ENCODE measurements at regions not wholly inside any gene's neighbourhood (a gene's known extent, or its start where the extent isn't known, plus 50 kb on each side); places are given as distances from the start of the nearest gene placed in this dataset.
"Not testable (repeated sequence)": the region's sequence is repeated elsewhere in the genome, so short reads cannot be mapped to it uniquely, and the experiment has no call there.

DNA sequence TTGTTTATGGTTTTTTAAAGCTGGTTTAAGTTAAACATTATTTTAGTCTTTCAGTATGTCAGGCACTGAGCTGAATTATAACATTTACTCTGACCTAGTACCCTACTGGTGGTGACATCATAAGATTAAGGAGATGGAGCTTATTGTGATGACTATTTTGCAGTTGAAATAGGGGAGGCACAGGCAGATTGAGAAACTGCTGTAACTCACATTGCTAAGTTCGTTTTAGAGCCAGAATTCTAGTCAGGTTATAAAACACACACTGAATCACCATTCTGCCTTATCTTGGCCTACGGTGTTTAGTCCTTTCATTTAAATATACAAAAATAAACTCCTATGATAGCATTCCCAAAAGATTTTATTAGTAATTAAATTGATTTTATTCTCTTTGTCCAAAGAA, 584.1 kb downstream of the TFAP2A start:
- no peak for DNase-seq (ENCODE audit: low read depth)

DNA sequence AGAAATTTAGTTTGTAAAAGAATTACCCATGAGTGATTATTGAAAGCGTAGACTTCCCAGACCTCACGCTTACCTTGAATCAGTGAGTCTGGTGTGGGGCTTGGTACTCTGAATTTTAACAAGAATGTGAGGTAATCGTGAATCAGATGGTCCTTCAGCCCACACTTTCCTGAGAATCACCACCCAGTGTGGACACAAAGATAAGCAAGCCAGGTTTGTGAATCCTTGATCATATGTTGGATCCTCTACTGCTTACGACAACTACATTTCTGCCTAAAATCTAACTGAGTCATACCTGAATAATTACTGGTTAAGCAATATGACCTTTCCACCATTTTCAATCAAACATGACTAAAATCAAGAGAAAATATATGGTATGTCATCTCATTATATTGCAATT, 589.3 kb downstream of the TFAP2A start:
- no peak for DNase-seq (ENCODE audit: low read depth)

DNA sequence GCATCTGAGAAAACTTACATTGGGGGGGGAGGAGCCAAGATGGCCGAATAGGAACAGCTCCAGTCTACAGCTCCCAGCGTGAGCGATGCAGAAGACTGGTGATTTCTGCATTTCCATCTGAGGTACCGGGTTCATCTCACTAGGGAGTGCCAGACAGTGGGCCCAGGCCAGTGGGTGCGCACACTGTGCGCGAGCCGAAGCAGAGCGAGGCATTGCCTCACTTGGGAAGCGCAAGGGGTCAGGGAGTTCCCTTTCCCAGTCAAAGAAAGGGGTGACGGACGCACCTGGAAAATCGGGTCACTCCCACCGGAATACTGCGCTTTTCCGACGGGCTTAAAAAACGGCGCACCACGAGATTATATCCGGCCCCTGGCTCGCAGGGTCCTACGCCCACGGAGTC, 604.1 kb downstream of the TFAP2A start:
- not testable (repeated sequence) for DNase-seq (ENCODE audit: low read depth)

DNA sequence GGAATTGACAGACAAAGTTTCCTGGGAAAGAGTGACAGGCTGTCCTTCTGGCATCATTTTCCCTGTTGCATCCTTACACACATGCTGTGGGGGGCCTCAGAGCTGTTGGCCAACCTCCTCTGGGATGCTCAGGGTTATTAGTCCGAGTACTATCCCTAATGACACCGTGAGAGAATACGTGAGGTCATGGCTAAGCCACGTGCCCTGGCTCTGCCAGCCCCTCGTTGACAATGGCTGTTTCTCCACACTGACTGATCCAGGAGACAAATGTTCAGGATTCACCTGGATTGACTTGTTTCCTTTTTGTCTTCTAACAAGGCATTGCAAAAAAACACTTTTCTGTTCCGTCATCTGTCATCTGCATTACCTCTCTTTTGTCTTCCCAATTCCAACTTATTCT, 604.6 kb downstream of the TFAP2A start:
- DNase-seq (ENCODE audit: low read depth) = no peak

DNA sequence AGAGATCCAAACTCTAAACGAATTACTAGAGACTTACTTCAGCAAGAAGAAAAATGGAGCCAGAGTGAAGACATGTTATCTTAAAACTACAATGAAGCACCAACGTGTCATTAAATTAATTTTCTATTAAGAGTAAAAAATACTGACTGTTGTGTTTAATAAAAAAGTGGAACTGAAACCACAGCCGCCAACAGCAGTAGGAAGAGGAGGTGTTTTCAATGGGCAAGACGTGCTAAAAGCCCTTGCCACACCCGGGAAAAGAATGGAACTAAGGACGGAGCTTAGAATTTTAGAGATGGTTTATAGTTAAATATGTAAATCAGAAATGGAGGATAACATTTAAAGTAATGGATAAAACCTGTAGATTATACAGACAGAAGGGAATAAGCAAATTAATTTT, 608.7 kb downstream of the TFAP2A start:
- no peak for DNase-seq (ENCODE audit: low read depth)

DNA sequence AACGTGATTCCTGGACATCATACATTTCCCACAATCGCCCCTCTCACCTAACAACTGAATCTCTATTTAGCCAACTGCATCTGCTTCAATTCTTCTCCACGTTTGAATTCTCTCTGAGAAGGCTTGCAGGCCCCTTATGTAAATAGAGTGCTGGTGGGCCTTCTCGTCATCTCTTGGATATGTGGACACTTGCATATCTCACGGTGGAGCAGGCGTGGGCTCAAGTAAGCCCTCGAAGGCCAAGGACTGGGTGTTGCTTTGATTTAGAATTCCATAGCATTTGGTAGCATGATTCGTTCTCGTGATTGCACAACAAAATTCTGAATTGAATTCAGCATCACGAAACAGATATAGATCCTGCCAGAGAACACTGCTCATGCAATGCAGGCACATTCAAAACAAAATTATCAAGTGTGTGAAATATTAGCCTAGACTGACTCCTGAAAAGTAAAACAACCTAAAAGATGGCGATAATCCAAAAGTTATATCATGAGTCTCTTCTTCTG, 613.6 kb downstream of the TFAP2A start:
- DNase-seq (ENCODE audit: low read depth) = no peak

DNA sequence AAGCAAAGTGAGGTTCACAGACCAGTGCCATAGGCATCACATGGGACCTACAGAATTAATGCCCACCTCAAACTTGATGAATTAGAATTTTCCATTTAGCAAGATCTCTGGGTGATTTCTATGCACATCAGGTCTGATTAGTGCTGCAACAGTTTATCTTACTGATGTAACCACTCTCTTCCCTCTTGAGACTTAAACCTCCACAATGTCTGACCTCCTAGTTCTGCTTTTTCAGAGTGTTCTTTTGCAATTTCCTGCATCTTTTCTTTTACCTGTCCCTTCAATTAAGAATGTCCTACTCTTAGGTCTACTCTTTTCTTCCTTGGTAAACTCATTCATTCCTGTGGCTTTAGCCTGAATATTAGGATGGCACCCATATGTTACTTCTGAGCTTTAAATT, 615.3 kb downstream of the TFAP2A start:
- no peak for DNase-seq (ENCODE audit: low read depth)

DNA sequence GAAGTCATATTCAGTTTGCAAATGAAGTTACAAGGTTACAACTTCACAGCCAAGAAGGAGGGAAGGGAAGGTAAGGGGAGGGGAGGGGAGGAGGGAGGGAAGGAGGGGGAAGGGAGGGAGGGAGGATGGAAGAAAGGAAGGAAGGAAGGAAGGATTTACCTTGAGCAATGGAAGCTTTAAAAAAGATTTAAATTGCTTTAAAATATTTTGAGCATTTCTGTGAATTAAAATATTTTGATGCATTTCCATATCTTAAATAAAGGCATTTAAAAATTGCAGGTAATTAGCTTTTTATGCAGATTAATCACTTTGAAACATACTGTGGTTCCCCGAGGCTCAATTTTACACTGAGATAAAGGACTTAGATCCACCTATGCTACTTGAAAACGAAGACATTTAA, 618.0 kb downstream of the TFAP2A start:
- DNase-seq (ENCODE audit: low read depth) = no peak

DNA sequence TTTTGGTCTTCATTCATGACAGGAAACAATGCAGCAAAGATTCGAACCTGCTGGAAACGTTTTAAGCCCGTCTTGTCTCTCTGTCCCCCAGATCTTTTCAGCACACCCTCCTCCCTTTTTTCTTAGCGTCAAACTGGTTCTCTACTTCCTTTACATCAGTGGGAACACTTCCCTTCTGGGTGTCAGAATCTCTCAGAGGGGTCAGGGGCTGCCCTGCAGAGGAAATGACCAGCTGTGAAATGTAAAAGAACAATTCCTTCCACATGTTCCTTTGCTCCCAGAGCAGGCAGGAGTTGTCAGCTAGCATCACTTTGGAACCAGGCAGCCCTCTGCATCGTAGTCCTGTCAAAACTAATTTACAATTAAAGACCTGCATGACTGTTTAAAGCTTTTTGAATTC, 619.0 kb downstream of the TFAP2A start:
- DNase-seq (ENCODE audit: low read depth) = no peak

DNA sequence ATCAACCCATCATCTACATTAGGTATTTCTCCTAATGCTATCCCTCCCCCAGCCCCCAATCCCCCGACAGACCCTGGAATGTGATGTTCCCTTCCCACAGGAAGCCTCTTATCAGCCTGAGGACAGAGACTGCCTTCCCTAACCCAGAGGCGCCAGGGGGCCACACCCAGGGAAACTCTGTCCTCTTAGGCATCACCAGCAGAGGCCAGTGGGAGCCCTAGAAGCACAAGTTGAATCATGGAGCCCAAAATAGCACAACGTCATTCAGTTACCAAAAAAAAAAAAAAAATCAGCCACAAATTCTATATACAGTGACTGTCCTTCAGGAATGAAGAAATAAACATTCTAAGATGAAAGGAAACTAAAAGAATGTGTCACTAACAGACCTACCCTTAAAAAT, 625.7 kb downstream of the TFAP2A start:
- no peak for DNase-seq (ENCODE audit: low read depth)

DNA sequence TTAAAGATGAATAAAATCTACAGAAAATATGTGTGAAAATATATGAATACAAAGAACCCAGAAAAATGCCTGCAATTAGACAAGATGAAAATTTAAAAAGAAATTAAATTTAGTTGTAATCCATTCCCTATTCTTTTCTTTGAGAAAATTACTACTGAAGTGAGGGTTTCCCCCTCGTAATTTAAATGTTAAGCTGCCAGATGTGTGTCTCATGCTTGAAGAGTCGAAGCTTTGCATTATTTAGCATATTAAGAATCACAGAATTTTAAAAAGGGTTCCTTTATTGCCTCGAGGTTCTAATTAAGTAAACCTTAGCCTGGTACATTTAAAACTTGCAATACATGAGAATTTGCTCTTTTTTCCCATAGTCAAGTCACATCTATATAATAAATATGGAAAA, 630.1 kb downstream of the TFAP2A start:
- DNase-seq (ENCODE audit: low read depth) = no peak

DNA sequence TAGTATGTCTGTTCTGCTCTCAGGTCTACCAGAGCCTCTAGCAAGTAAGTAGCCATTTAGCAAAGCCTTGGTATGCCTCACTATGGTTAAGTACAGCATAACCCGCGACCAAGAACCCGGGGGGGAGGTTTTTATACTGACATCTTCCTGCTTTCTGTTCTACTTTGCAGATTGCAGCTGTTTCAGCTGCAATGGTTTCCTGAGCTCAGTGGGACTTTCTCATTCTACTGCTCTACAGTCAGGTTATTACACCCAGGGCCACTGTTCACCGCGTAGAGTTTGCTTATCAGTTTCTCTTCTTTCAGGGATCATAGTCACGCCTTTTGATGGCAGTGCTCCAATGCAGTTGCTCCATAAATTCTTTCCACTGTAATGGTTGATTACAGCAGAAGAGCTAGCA, 631.3 kb downstream of the TFAP2A start:
- DNase-seq (ENCODE audit: low read depth) = no peak

DNA sequence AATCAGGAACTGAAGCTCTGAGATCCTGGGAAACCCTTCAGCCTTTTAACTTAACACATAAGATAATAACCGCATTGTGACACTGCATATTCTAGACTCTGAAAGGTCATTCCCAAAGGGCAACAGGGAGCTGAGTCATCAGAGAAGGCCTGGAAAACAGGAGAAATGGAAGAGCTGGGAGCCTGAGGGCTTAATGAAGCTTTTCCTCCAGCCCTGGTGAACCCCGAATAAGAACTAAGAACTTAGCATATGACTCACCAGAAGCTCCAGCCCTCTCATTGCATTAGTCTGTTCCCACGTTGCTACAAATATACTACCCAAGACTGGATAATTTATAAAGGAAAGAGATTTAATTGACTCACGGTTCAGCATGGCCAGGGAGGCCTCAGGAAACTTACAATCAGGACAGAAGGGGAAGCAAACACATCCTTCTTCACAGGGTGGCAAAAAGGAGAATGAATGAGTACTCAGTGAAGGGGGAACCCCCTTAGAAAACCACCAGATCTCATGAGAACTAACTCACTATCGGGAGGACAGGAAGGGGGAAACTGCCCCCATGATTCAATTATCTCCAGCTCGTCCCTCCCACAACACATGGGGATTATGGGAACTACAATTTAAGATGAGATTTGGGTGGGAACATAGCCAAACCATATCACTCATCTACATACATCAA, 648.5 kb downstream of the TFAP2A start:
- no peak for DNase-seq (ENCODE audit: low read depth)

DNA sequence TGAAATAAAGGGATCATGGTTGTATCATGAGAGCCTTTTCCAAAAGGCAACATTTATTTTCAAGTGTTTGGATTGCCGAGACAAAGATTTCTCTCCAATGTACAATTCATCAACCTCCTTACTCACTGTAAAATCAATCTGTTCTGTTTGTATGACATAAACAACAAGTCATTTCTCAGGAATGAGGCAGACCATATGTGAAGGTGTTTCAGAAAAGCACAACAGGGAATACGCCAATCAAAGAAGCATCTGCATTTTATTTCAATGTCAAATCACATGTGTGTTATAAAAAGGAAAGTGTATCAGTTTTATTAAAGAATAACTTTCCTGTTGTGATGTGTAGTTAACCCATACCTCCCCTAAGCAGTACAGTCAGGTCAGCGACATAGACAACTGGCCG, 653.7 kb downstream of the TFAP2A start:
- no peak for DNase-seq (ENCODE audit: low read depth)

DNA sequence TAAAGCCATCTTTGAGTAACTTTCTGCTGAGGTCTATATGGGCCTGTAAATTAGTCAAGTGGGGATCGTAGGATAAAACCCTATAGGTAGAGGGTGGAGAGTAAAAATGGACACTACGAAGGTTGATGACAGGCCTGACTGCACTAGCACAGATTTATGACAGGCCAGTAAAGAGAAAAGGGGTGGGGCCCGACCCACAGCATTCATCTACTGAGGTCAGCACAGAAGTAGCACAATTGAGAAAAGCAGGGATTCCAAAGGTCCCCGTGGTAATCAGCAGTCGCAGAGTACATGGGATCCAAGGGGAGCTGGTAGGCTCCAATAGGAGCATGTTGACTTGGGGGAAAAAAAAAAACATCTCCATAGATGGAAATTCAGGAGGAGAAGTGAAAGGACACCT, 660.4 kb downstream of the TFAP2A start:
- no peak for DNase-seq (ENCODE audit: low read depth)

DNA sequence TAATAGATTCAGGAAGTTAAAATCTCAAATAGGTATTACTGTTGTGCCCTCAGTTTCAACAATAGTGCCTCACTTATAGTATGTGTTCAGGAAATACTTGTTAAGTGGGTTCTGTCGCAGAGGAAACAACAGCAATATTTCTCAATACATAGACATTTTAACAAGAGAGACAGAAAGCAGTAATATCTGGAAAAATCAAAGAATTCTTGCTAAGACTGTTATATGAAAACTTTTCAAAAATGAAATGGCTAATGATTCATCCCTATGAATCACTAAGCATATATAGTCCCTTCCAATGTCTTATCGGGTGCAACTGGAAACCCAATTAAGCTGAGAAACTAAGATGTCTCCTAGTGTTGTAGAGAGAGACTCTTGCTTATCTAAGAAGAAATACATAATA, 668.9 kb downstream of the TFAP2A start:
- no peak for DNase-seq (ENCODE audit: low read depth)

DNA sequence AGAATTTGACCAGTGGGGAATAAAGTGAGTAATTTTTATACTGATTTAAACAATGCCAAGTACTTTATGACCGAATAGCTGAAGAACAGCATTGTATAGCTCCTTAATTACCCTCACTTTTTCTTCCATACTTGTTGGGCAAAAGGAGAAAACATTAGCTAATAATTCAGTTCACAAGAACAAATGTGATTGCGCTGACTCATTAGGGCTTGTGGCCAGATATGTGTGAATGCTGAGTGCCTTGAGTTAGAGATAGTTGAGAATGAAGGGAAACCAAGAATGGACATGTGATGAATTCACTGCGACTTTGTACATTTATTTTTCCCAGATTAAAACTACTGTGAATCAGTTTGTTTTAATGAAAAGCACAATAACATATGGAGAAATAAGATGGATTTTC, 669.4 kb downstream of the TFAP2A start:
- no peak for DNase-seq (ENCODE audit: low read depth)

DNA sequence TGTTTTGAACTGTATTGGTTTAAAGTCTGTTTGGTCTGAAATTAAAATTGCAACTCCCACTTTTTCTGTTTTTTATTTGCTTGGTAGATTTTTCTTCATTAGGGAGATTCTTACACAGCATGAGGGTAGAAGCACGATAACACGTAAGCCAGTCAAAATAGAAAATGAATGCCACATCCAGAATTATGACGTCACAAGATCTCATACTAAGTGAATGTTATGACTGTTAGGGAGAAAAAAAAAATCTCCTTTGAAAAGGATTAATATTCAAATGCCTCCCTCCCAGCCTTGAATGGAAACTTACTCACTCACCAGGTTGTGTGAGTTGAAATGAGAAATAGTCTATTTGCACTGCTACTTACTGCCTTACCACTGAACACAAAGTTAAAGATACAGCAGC, 670.8 kb downstream of the TFAP2A start:
- no peak for DNase-seq (ENCODE audit: low read depth)

DNA sequence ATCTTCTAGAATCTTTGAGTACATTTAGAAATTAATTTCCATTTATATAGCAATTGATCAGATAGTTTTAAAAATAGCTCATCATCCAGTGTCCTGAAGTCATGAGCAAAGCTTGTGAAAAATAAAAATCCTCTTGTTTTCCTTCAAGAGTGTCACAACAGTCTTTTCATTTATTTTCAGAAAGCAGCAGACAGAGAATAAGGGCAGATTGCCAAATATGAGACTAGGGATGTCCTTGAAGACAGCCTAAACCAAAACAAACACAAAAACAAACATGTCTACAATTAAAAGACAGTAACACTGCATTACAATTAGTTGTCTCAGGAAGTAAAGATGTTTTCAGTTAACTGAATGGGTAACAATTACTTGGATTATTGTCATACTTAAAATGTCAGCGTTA, 682.8 kb downstream of the TFAP2A start:
- no peak for DNase-seq (ENCODE audit: low read depth)

DNA sequence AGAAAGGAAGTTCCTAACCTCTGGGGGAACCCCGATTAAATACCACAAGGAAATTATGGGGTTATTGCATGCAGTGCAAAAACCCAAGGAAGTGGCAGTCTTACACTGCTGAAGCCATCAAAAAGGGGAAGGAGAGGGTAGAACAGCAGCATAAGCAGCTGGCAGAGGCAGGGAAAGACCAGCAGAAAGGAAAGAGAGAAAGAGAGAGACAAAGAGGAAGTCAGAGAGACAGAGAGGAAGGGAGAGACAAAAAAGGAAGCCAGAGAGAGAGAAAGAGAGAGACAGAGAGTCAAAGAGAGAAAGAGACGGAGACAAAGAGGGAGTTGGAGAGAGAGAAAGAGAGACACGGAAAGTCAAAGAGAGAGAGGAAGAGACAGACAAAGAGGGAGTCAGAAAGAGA, 689.1 kb downstream of the TFAP2A start:
- not testable (repeated sequence) for DNase-seq (ENCODE audit: low read depth)

DNA sequence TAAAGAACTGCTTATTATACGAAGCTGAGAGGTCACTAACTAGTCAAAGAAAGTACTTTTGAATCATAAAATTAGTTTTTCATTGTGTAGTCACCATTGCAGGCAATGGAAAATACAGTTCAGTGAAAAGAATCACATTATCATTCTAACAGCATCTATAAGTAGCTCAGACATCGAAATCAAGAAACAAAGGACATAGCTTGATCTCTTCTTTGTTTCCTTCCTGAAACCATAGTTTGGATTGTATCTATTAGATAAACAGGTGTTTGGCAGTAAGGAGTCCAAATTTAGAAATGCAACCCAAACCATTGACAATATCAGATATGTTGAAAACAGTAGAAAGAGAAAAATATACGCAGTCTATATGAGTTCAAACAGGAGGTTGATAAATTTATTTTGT, 697.3 kb downstream of the TFAP2A start:
- DNase-seq (ENCODE audit: low read depth) = no peak

DNA sequence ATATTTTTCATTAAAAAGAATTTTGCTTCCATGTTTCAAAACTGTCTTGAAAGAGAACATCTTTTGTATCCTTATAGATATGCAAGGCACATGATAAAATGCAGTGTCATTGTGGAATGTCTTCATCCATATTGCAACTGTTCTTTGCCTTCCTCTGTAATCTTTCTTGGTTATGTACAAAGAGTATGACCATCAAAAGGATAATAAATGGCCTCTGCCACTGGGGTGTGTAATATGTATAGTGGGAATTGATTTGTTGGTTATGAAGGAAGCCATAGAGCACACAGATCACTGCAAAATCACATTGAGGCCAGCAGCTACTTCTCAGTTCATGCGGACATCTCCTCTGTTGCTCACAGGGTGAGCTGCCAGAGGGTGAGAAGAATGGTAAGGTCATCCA, 703.5 kb downstream of the TFAP2A start:
- no peak for DNase-seq (ENCODE audit: low read depth)

DNA sequence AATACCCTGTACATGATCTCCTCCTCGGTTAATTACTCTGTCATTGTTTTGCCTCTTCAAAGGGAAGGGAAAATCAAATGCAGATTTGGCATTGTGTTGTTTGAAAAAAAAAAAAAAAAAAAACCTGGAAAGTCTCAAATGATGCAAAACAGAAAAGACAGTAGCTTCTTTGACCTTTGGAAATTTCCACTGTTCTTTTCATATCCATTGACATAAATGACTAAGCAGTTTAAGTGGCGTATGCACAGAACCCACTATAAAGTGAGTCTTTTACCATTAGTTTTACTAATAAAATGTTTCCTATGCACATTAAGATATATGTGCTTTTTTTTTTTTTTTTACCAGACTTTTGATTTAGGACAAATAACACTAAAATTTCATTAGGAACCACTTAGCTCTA, 704.3 kb downstream of the TFAP2A start:
- no peak for DNase-seq (ENCODE audit: low read depth)

DNA sequence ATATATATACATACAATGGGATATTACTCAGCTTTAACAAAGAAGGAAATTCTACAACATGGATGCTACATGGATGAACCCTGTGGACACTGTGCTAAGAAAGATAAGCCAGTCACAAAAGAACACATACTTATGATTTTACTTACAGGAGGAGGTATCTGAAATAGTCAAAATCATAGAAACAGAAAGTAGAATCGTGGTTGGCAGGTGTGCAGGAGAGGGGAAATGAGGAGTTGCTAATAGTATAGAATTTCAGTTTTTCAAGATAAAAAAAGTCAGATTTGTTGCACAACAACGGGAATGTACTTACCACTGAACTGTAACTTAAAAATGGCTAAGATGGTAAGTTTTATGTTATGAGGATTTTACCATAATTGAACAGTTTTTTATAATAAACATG, 706.3 kb downstream of the TFAP2A start:
- no peak for DNase-seq (ENCODE audit: low read depth)

DNA sequence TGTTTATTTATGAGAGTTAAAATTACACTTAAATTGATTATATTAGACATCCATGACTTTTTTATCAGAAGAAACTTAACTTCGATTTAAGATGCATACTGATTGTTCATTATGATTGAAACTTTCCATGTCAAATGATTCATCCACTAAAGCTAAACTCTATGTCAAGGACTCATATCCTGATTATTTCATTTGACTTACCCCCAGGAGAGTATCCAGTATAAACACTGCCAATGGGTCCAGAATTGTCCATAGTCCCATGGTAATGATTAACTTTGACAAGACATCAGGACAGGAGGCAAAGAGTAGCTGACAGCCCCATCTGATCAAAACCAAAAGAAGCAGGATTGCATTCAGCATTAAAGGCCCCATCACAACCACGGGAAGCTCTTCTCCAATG, 709.9 kb downstream of the TFAP2A start:
- DNase-seq (ENCODE audit: low read depth) = no peak
